AG20443 (cell line): ENCODE measurements at regions not wholly inside any gene's neighbourhood (a gene's known extent, or its start where the extent isn't known, plus 50 kb on each side); places are given as distances from the start of the nearest gene placed in this dataset.
"Not testable (repeated sequence)": the region's sequence is repeated elsewhere in the genome, so short reads cannot be mapped to it uniquely, and the experiment has no call there.

Source experiments
- DNase-seq: peaks from one replicate; pipeline ENCODE4 v3.0.0; 2012; ENCODE audit warnings: low spot score, mixed read lengths

GRCh38 chr12:90593596-90594295, 361.2 kb downstream of the CCER1 start:
- no peak for DNase-seq

- DNase-seq, result peak; percentile 18
These were observed 365.0 kb downstream of the CCER1 start for GRCh38 chr12:90589956-90590355.

GRCh38 chr12:90585640-90586304, 369.2 kb downstream of the CCER1 start:
- DNase-seq, result no peak

- no peak for DNase-seq
These were observed 378.3 kb downstream of the CCER1 start for GRCh38 chr12:90576707-90577106.

GRCh38 chr12:90575995-90576394, 379.0 kb downstream of the CCER1 start:
- DNase-seq, result no peak

- DNase-seq, result no peak
These were observed 380.3 kb downstream of the CCER1 start for GRCh38 chr12:90574676-90575075.

GRCh38 chr12:90572778-90573177, 382.2 kb downstream of the CCER1 start:
- DNase-seq, result no peak

GRCh38 chr12:90569685-90570084, 385.3 kb downstream of the CCER1 start:
- no peak for DNase-seq

- no peak for DNase-seq
These were observed 392.3 kb downstream of the CCER1 start for GRCh38 chr12:90562671-90563070.

GRCh38 chr12:90548595-90548994, 406.4 kb downstream of the CCER1 start:
- DNase-seq, result no peak

GRCh38 chr12:90546511-90546910, 408.5 kb downstream of the CCER1 start:
- no peak for DNase-seq

GRCh38 chr12:90543841-90544240, 411.1 kb downstream of the CCER1 start:
- no peak for DNase-seq

GRCh38 chr12:90543374-90543773, 411.6 kb downstream of the CCER1 start:
- no peak for DNase-seq

GRCh38 chr12:90542852-90543251, 412.1 kb downstream of the CCER1 start:
- not testable (repeated sequence) for DNase-seq

GRCh38 chr12:90533828-90534227, 421.1 kb downstream of the CCER1 start:
- not testable (repeated sequence) for DNase-seq

GRCh38 chr12:90520002-90520734, 434.8 kb downstream of the CCER1 start:
- DNase-seq, result no peak

- DNase-seq, result no peak
These were observed 435.7 kb downstream of the CCER1 start for GRCh38 chr12:90519285-90519684.

GRCh38 chr12:90515199-90516175, 439.5 kb downstream of the CCER1 start:
- no peak for DNase-seq

- no peak for DNase-seq
These were observed 440.7 kb downstream of the CCER1 start for GRCh38 chr12:90514325-90514724.

- DNase-seq, result no peak
These were observed 442.5 kb downstream of the CCER1 start for GRCh38 chr12:90512518-90512917.

- DNase-seq, result no peak
These were observed 444.0 kb downstream of the CCER1 start for GRCh38 chr12:90510948-90511347.

GRCh38 chr12:90504806-90505205, 450.2 kb downstream of the CCER1 start:
- DNase-seq, result no peak
